GM21576 (cell line): ENCODE measurements at regions not wholly inside any gene's neighbourhood (a gene's known extent, or its start where the extent isn't known, plus 50 kb on each side); places are given as distances from the start of the nearest gene placed in this dataset.

Experiments used
- ATAC-seq: cut with Tn5 transposase; IDR thresholded peaks from one replicate; pipeline ENCODE4 v1.9.1; 2021; ENCODE audit warnings: mild to moderate bottlenecking, moderate library complexity; ENCODE audit not compliant: unreplicated experiment

GRCh38 chr15:47473832-47474231 is 243.5 kb upstream of the SEMA6D start:
- no peak for ATAC-seq

GRCh38 chr15:47475336-47475735 is 242.0 kb upstream of the SEMA6D start:
- no peak for ATAC-seq

GRCh38 chr15:47477341-47477740 is 240.0 kb upstream of the SEMA6D start:
- no peak for ATAC-seq

- ATAC-seq: no peak
Measured at GRCh38 chr15:47484059-47484458, 233.2 kb upstream of the SEMA6D start.

- no peak for ATAC-seq
Measured at GRCh38 chr15:47484997-47485396, 232.3 kb upstream of the SEMA6D start.

GRCh38 chr15:47485419-47485818 is 231.9 kb upstream of the SEMA6D start:
- no peak for ATAC-seq

GRCh38 chr15:47486040-47486439 is 231.3 kb upstream of the SEMA6D start:
- ATAC-seq: no peak

GRCh38 chr15:47492195-47492594 is 225.1 kb upstream of the SEMA6D start:
- no peak for ATAC-seq

GRCh38 chr15:47493357-47494247 is 223.7 kb upstream of the SEMA6D start:
- no peak for ATAC-seq

GRCh38 chr15:47496343-47497185 is 220.7 kb upstream of the SEMA6D start:
- ATAC-seq: no peak

- no peak for ATAC-seq
Measured at GRCh38 chr15:47500842-47501241, 216.5 kb upstream of the SEMA6D start.

- ATAC-seq: no peak
Measured at GRCh38 chr15:47502041-47502440, 215.3 kb upstream of the SEMA6D start.

- ATAC-seq: no peak
Measured at GRCh38 chr15:47503876-47504275, 213.4 kb upstream of the SEMA6D start.

- no peak for ATAC-seq
Measured at GRCh38 chr15:47504624-47505256, 212.6 kb upstream of the SEMA6D start.

- no peak for ATAC-seq
Measured at GRCh38 chr15:47505712-47506328, 211.5 kb upstream of the SEMA6D start.

- ATAC-seq: no peak
Measured at GRCh38 chr15:47506329-47507100, 210.8 kb upstream of the SEMA6D start.

GRCh38 chr15:47507221-47507985 is 209.9 kb upstream of the SEMA6D start:
- ATAC-seq: no peak

- ATAC-seq: no peak
Measured at GRCh38 chr15:47511261-47511660, 206.0 kb upstream of the SEMA6D start.

- no peak for ATAC-seq
Measured at GRCh38 chr15:47513471-47513870, 203.8 kb upstream of the SEMA6D start.
